C4-2B (cell line): ENCODE measurements at regions not wholly inside any gene's neighbourhood (a gene's known extent, or its start where the extent isn't known, plus 50 kb on each side); places are given as distances from the start of the nearest gene placed in this dataset.

Source experiments
- CTCF ChIP-seq: fragments of 450-650 bp; conservative IDR thresholded peaks from 2 replicates; pipeline ENCODE4 v1.5.1; 2017; ENCODE audit warnings: mild to moderate bottlenecking
- ZFX ChIP-seq: fragments of 450-650 bp; IDR thresholded peaks from 2 replicates; pipeline ENCODE4 v1.6.1; 2017

GRCh38 chr4:129446074-129446473, 350.1 kb downstream of the C4orf33 start:
- TF ChIP-seq CTCF (no peak), ZFX (no peak)
